HCT116 (cell line): ENCODE measurements at regions not wholly inside any gene's neighbourhood (a gene's known extent, or its start where the extent isn't known, plus 50 kb on each side); places are given as distances from the start of the nearest gene placed in this dataset.
A peak's percentile ranks its signal among the peaks of the same experiment; 100 is the strongest.

Source experiments
- ATAC-seq: fragments of 200-7000 bp; cut with Tn5 transposase; 2 replicates; pipeline ENCODE4 v1.9.1; 2020; ENCODE audit warnings: mild to moderate bottlenecking, moderate library complexity
- BruUV-seq: library from RNA; stranded (reverse); fragments of 400-500 nt; replicated peaks from 2 replicates; lab custom pipeline; 2021; lab: Mats Ljungman, UMichigan
- CTCF ChIA-PET: fragments of 300-600 bp; sonication (Branson Sonifier 250); formaldehyde crosslinking; loops from one replicate; lab custom pipeline; 2021; ENCODE audit warnings: antibody characterized with exemption; lab: Charles Lee
- POLR2A ChIA-PET: fragments of 300-600, 350-600 bp; sonication (Branson Sonifier 250); formaldehyde crosslinking; loops from one replicate; lab custom pipeline; 2021; ENCODE audit warnings: antibody characterized with exemption; lab: Charles Lee
- RAD21 ChIA-PET, 2 experiments: fragments of 300-600 bp; sonication (Branson Sonifier 250); formaldehyde crosslinking; loops; one replicate each; lab custom pipeline; 2023; ENCODE audit warnings: low total read pairs in 2 of 2; ENCODE audit not compliant: uncharacterized antibody in 2 of 2, unreplicated experiment in 2 of 2, low non-redundant PET in 1 of 2; lab: Charles Lee
- DNase-seq: peaks from one replicate; pipeline ENCODE4 v3.0.0-alpha.2; 2010; ENCODE audit warnings: low read depth, low spot score
- H2AFZ ChIP-seq: fragments of 200-600 bp; shearing (Covaris generic), sonication (generic); 2 replicates; pipeline ENCODE4 v1.6.1; 2017; ENCODE audit warnings: low read depth, mixed run types, mixed read lengths, antibody characterized with exemption, low read length; ENCODE audit not compliant: poor library complexity, severe bottlenecking
- H3K27ac ChIP-seq: 2 replicates; pipeline ENCODE4 v1.5.1; 2012; ENCODE audit warnings: low read depth, low read length
- H3K27me3 ChIP-seq: fragments of 200-600 bp; sonication (generic); 2 replicates; pipeline ENCODE4 v1.6.1; 2016; ENCODE audit warnings: mixed run types, low read length, mixed read lengths; ENCODE audit not compliant: insufficient read depth
- H3K36me3 ChIP-seq, 2 experiments: fragments of 200-500 bp in 1 of 2; fragments of 200-600 bp in 1 of 2; sonication (Bioruptor generic) in 1 of 2; sonication (generic) in 1 of 2; 2 replicates each; pipeline versions ENCODE4 v1.5.1 to v1.6.1; 2014 to 2016; ENCODE audit warnings: low read length in 2 of 2, inconsistent platforms in 1 of 2, mixed read lengths in 1 of 2, mixed run types in 1 of 2; ENCODE audit not compliant: insufficient read depth in 2 of 2, control insufficient read depth in 1 of 2
- H3K4me1 ChIP-seq, 2 experiments: fragments of 200-600 bp in 1 of 2; sonication (generic) in 1 of 2; 2 replicates each; pipeline versions ENCODE4 v1.5.1 to v1.6.1; 2012 to 2017; ENCODE audit warnings: low read length in 2 of 2, inconsistent platforms in 1 of 2, mild to moderate bottlenecking in 1 of 2, mixed read lengths in 1 of 2, mixed run types in 1 of 2, moderate library complexity in 1 of 2; ENCODE audit not compliant: insufficient read depth in 2 of 2, control insufficient read depth in 1 of 2
- H3K4me2 ChIP-seq: fragments of 200-600 bp; sonication (generic); 2 replicates; pipeline ENCODE4 v1.6.1; 2017; ENCODE audit warnings: mixed run types, low read length, mixed read lengths
- H3K4me3 ChIP-seq, 2 experiments: fragments of 200-600 bp in 1 of 2; sonication (generic) in 1 of 2; replicated peaks in 1 of 2; 2 replicates each; pipeline ENCODE4 v1.5.1; 2011 to 2016; ENCODE audit warnings: low read length in 2 of 2, control low read depth in 1 of 2, low read depth in 1 of 2, mild to moderate bottlenecking in 1 of 2, mixed read lengths in 1 of 2, mixed run types in 1 of 2
- H3K79me2 ChIP-seq: fragments of 200-600 bp; sonication (generic); 2 replicates; pipeline ENCODE4 v1.6.1; 2017; ENCODE audit warnings: mild to moderate bottlenecking, mixed run types, low read length, moderate library complexity, mixed read lengths; ENCODE audit not compliant: insufficient read depth
- H3K9ac ChIP-seq: fragments of 200-600 bp; sonication (generic); 2 replicates; pipeline ENCODE4 v1.6.1; 2016; ENCODE audit warnings: low read length, mixed read lengths
- H3K9me2 ChIP-seq: fragments of 200-600 bp; sonication (generic), shearing (Covaris generic); 2 replicates; pipeline ENCODE4 v1.6.1; 2017; ENCODE audit warnings: mixed run types, mild to moderate bottlenecking, moderate library complexity; ENCODE audit not compliant: insufficient read depth
- H3K9me3 ChIP-seq, 2 experiments: fragments of 200-500 bp in 1 of 2; fragments of 200-600 bp in 1 of 2; sonication (Bioruptor generic) in 1 of 2; sonication (generic) in 1 of 2; 2 replicates each; pipeline ENCODE4 v1.6.1; 2014 to 2017; ENCODE audit warnings: low read length in 2 of 2, mixed read lengths in 2 of 2, inconsistent platforms in 1 of 2, low read depth in 1 of 2, mild to moderate bottlenecking in 1 of 2, mixed run types in 1 of 2, moderate library complexity in 1 of 2; ENCODE audit not compliant: control insufficient read depth in 1 of 2, insufficient read depth in 1 of 2
- H4K20me1 ChIP-seq: fragments of 200-600 bp; sonication (generic), shearing (Covaris generic); 2 replicates; pipeline ENCODE4 v1.6.1; 2017; ENCODE audit warnings: mixed run types, mild to moderate bottlenecking, moderate library complexity; ENCODE audit not compliant: insufficient read depth
- ATF3 ChIP-seq: IDR thresholded peaks from 2 replicates; pipeline ENCODE4 v1.6.1; 2012
- CBX3 ChIP-seq: IDR thresholded peaks from 2 replicates; pipeline ENCODE4 v1.6.1; 2012; ENCODE audit warnings: low read depth
- CEBPB ChIP-seq: IDR thresholded peaks from 2 replicates; pipeline ENCODE4 v1.6.1; 2012; ENCODE audit warnings: low read depth
- EGR1 ChIP-seq: IDR thresholded peaks from 2 replicates; pipeline ENCODE4 v1.6.1; 2012; ENCODE audit warnings: low read depth
- ELF1 ChIP-seq: IDR thresholded peaks from 2 replicates; pipeline ENCODE4 v1.6.1; 2012; ENCODE audit warnings: low read depth, borderline replicate concordance
- EZH2 ChIP-seq: fragments of 200-600 bp; sonication (generic); IDR thresholded peaks from 2 replicates; pipeline ENCODE4 v1.6.1; 2017; ENCODE audit warnings: antibody characterized with exemption, mixed run types
- EZH2phosphoT487 ChIP-seq: fragments of 200-600 bp; IDR thresholded peaks from 2 replicates; pipeline ENCODE4 v1.6.1; 2018; ENCODE audit warnings: antibody characterized with exemption, borderline replicate concordance
- FOSL1 ChIP-seq: IDR thresholded peaks from 2 replicates; pipeline ENCODE4 v1.6.1; 2012; ENCODE audit warnings: low read depth
- JUND ChIP-seq: IDR thresholded peaks from 2 replicates; pipeline ENCODE4 v1.6.1; 2012
- MAX ChIP-seq: IDR thresholded peaks from 2 replicates; pipeline ENCODE4 v1.6.1; 2012
- POLR2A ChIP-seq: IDR thresholded peaks from 2 replicates; pipeline ENCODE4 v1.7.0; 2011; ENCODE audit warnings: borderline replicate concordance; ENCODE audit not compliant: insufficient read depth, insufficient read length; ENCODE audit errors: extremely low read depth
- POLR2AphosphoS5 ChIP-seq: IDR thresholded peaks from 2 replicates; pipeline ENCODE4 v1.6.1; 2011; ENCODE audit warnings: mild to moderate bottlenecking, low read depth, low read length, moderate library complexity
- RAD21 ChIP-seq: IDR thresholded peaks from 2 replicates; pipeline ENCODE4 v1.6.1; 2012; ENCODE audit warnings: low read depth, mild to moderate bottlenecking
- REST ChIP-seq: IDR thresholded peaks from 2 replicates; pipeline ENCODE4 v1.6.1; 2012; ENCODE audit warnings: low read depth
- SIN3A ChIP-seq: IDR thresholded peaks from 2 replicates; pipeline ENCODE4 v1.6.1; 2012; ENCODE audit warnings: low read depth
- SP1 ChIP-seq: IDR thresholded peaks from 2 replicates; pipeline ENCODE4 v1.6.1; 2012; ENCODE audit warnings: low read depth
- SRF ChIP-seq: IDR thresholded peaks from 2 replicates; pipeline ENCODE4 v1.6.1; 2012; ENCODE audit warnings: low read depth
- TCF7L2 ChIP-seq: IDR thresholded peaks from 2 replicates; pipeline ENCODE4 v1.7.0; 2011; ENCODE audit warnings: borderline replicate concordance, inconsistent platforms; ENCODE audit not compliant: insufficient read depth, insufficient read length; ENCODE audit errors: extremely low read depth
- YY1 ChIP-seq: IDR thresholded peaks from 2 replicates; pipeline ENCODE4 v1.6.1; 2011; ENCODE audit warnings: low read length, low read depth, moderate library complexity, mild to moderate bottlenecking; ENCODE audit not compliant: insufficient replicate concordance; ENCODE audit errors: extremely low read depth
- ZBTB33 ChIP-seq: IDR thresholded peaks from 2 replicates; pipeline ENCODE4 v1.6.1; 2011; ENCODE audit warnings: mild to moderate bottlenecking, low read length, moderate library complexity; ENCODE audit not compliant: insufficient replicate concordance; ENCODE audit errors: extremely low read depth
- ZFX ChIP-seq: fragments of 450-650 bp; IDR thresholded peaks from 2 replicates; pipeline ENCODE4 v1.6.1; 2017
- ZNF274 ChIP-seq: fragments of 200-500 bp; sonication (Bioruptor generic); IDR thresholded peaks from 2 replicates; pipeline ENCODE4 v1.6.1; 2014; ENCODE audit warnings: mild to moderate bottlenecking, low read depth, low read length, inconsistent platforms
- intact Hi-C: fragments of 100-400 bp; cut with micrococcal nuclease; formaldehyde crosslinking; loops from 2 replicates; pipeline ENCODE4 v1.10.0; 2022

- RAD21 ChIA-PET = no interaction called here
- Histone ChIP-seq H3K4me2 (peak overlapping the region; percentile 50), H4K20me1 (no peaks in the 10 kb centered on the region), H3K4me1 (peaks cover 0 to 19% of the 10 kb centered on the region in 2 experiments; a peak in 3 of 4 replicates), H3K9ac (no peak overlapping the region), H3K9me3 (no peaks in the 10 kb centered on the region), H3K79me2 (no peaks in the 10 kb centered on the region), H2AFZ (peak overlapping the region; percentile 92), H3K27me3 (no peaks in the 10 kb centered on the region; the same call in 1 of the 2 replicates), H3K36me3 (no peaks in the 10 kb centered on the region), H3K27ac (no peak overlapping the region), H3K9me2 (no peaks in the 10 kb centered on the region), H3K4me3 (no peak overlapping the region)
- BruUV-seq = no TSS peak
- DNase-seq (peak; percentile 80), ATAC-seq (peak; percentile 67)
- POLR2A ChIA-PET = no interaction called here
- intact Hi-C loops = no loop called here
- CTCF ChIA-PET = no interaction called here
- TF ChIP-seq SRF = peak; percentile 80
- TF ChIP-seq SP1 = peak; percentile 85
- TF ChIP-seq ZBTB33 = no peak
- TF ChIP-seq EZH2 = no peak
- no peak for TF ChIP-seq RAD21
- peak; percentile 96 for TF ChIP-seq FOSL1
- no peak; the same call in 1 of the 2 replicates for TF ChIP-seq ATF3
- TF ChIP-seq EZH2phosphoT487 = no peak
- no peak; the same call in 1 of the 2 replicates for TF ChIP-seq EGR1
- TF ChIP-seq ZFX = no peak
- TF ChIP-seq YY1 = no peak
- no peak for TF ChIP-seq REST
- no peak for TF ChIP-seq POLR2A
- TF ChIP-seq JUND = peak; percentile 95
- no peak for TF ChIP-seq ZNF274
- no peak for TF ChIP-seq CEBPB
- no peak for TF ChIP-seq TCF7L2
- peak; percentile 34; the same call in 1 of the 2 replicates for TF ChIP-seq POLR2AphosphoS5
- TF ChIP-seq ELF1 = no peak
- peak; percentile 46 for TF ChIP-seq MAX
- TF ChIP-seq SIN3A = no peak
- TF ChIP-seq CBX3 = peak; percentile 86; the same call in 1 of the 2 replicates
These were observed 215.4 kb upstream of the HNRNPA3 start for GRCh38 chr2:176997074-176997791.
